Activated CD8-positive, alpha-beta memory T cell treated with anti-CD3 and anti-CD28 coated beads for 48 hours (primary cell): ENCODE measurements at regions not wholly inside any gene's neighbourhood (a gene's known extent, or its start where the extent isn't known, plus 50 kb on each side); places are given as distances from the start of the nearest gene placed in this dataset.
"Not testable (repeated sequence)": the region's sequence is repeated elsewhere in the genome, so short reads cannot be mapped to it uniquely, and the experiment has no call there.

Source experiments
- DNase-seq, 3 experiments: peaks; one replicate each; pipeline ENCODE4 v3.0.0-alpha.2; 2020; ENCODE audit warnings: low read depth in 2 of 3, low spot score in 2 of 3

- DNase-seq, result no peak
Observed at GRCh38 chr7:82501346-82501745, 57.8 kb upstream of the CACNA2D1 start.

GRCh38 chr7:82499546-82499945 is 56.0 kb upstream of the CACNA2D1 start:
- DNase-seq, result not testable (repeated sequence)

- DNase-seq, result no peak
Observed at GRCh38 chr7:82494420-82494819, 50.8 kb upstream of the CACNA2D1 start.
